HPDE6-E6E7 (cell line): ENCODE measurements at regions not wholly inside any gene's neighbourhood (a gene's known extent, or its start where the extent isn't known, plus 50 kb on each side); places are given as distances from the start of the nearest gene placed in this dataset.

Experiments used
- DNase-seq: peaks from one replicate; pipeline ENCODE4 v3.0.0; 2011; ENCODE audit warnings: missing footprints; ENCODE audit errors: extremely low spot score

DNA sequence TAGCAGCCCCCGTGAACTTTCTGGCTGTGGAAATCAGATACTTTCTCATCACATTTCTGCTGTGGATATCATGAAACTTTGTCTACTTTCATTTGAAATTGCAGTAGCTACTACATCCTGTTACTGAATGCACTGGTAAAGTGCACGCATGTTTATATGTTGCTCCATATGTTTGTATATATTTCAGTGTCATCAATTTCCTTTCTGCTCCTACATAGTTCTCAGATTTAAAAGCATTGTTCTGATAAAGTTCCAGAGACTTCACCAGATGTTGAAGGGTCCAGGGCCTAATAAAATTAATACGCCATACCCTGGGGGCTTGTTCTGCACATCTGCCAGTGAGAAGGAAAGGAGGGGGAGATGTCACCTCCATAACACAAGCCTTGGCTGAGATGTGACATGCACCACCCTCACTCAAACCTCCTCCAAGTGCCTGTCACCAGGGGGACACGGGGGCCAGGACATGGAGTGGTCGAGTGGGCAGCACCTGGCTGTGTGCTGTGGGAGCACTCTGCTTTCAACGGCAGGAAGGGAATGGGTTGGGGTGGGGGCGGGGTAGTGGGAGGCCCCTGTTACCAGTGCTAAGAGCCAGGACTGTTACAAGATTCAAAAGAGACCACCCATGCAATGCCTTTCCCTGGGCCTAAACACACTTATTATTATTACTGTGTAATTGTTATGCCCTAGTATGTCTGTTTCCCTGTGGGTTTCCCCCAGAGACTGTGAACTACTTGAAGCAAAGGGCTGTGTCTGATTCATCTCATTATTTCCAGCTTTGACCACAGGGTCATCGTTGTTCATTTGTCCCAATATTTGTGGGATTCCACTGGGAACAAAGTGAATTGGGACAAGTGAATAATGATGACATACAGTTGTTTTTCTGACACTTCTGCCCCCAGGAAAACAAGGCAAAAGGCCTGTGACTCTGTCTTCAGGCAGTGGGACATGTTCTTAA, 193.4 kb downstream of the FOXL1 start:
- no peak for DNase-seq

DNA sequence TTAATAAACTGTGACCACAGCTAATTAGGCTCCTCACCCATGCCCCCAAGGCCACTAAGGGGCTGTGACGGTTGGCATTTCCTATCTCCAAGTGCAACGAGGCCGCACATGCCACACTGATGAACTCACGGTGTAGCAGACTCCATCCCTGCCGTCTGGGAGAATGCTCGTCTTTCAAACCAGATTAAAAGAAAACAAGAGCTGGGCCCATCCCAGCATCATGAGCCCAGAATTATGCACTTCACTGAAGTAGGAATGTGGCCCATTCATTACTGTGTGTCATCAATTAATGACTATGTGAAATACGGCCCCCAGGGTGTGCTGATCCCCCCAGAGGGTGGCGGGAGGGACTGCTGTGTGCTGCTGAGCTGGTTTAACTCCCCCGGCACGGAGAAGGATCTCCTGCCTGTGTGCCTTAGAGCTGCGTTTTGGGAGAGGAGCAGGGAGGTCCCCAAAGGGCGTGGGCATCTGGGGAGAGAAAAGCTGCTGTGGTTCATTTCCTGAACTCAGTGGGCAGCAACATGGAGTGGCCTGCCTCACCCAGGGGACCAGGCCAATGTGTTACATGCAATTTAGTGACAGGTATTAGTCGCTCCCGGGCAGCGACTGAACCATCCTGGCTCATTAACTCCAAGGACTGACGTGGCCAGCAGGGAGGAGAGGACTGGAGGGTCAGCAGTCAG, 194.5 kb downstream of the FOXL1 start:
- DNase-seq = no peak

DNA sequence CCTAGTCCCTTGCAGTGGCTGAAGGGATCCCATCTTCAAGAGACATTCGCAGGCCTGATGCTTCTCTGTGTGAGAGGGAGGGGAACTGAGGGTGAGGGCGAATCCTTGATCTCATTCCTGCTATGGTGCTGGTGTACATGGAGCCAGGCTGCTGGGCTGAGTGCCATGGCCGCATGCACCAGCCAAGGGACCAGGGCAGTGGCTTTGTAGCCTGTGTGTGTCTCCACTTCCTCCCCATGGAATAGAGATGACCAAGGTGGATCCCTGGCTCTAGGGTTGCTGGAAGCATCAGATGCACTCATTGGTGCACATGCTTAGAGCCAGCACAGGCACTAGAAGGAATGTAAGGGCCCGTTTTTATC, 195.0 kb downstream of the FOXL1 start:
- DNase-seq = no peak

GRCh38 chr16:86774931-86775330, 196.6 kb downstream of the FOXL1 start:
- DNase-seq = no peak

GRCh38 chr16:86775511-86775921, 197.2 kb downstream of the FOXL1 start:
- DNase-seq = no peak

DNA sequence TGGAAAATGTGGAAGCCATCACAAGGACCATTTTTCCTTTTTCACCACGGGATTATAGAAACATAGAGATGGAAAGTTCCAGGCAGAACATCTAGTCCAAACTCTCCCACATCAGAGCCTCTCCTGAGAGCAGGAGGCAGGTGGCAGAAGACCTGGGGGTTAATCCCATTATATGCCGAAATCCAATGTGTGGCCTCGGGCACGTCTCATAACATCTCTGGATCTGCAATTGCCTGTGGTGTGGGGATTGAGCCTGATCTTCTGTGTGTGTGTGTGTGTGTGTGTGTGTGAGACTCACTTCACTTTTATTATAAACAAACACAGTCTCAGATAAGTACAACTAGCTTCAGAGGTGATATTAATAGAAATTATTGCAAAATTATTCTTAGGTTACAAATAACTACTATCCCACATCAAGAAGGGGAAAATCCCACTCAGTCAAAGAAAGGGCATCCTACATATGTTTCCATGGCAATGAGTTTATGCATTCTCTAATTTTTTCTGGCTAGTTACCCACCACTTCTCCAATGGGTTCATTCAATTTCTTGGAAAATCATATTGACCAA, 199.1 kb downstream of the FOXL1 start:
- DNase-seq = no peak

- no peak for DNase-seq
These were observed 199.9 kb downstream of the FOXL1 start for GRCh38 chr16:86778108-86778745.

DNA sequence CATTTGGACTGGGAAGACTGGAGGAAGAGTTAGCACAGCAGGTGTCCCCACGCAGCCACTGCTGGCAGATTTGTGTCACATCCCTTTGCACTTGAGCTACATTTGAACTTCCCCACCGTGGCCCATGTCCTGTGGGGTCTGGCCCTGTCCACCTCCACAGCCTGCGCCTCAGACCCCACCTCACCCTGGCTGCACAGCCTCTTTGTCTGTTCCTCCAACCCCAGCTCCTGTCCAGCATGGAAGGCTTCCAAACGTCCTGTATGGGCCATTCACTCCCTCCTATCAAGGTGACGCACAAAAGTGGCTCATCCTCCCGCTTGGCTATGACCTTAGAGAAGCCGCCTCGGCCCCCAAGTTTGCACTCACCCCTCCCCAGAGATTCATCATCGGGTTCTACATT, 200.6 kb downstream of the FOXL1 start:
- DNase-seq = no peak

- no peak for DNase-seq
These were observed 202.7 kb downstream of the FOXL1 start for GRCh38 chr16:86781046-86781445.

GRCh38 chr16:86783636-86784626, 205.6 kb downstream of the FOXL1 start:
- no peak for DNase-seq

- no peak for DNase-seq
These were observed 208.0 kb downstream of the FOXL1 start for GRCh38 chr16:86786338-86786737.

DNA sequence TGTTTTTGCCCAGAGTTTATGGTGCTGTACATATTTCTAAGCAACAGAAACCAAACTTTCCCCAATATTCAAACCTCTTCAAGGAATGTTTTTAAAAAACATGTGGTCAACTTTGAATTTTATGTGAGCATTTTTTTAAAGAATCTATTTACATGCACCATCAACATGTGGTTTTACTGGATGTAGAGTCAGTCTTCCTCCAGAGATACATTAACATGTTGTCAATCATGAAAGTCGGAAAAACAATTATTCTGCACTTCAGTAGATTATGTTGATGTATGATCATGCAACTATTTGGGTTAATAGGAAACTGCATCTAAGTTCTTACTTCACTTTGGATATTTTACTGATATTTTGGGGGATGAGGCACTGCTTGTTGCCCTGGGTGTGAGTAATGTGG, 208.6 kb downstream of the FOXL1 start:
- no peak for DNase-seq

GRCh38 chr16:86787538-86787937, 209.2 kb downstream of the FOXL1 start:
- no peak for DNase-seq

DNA sequence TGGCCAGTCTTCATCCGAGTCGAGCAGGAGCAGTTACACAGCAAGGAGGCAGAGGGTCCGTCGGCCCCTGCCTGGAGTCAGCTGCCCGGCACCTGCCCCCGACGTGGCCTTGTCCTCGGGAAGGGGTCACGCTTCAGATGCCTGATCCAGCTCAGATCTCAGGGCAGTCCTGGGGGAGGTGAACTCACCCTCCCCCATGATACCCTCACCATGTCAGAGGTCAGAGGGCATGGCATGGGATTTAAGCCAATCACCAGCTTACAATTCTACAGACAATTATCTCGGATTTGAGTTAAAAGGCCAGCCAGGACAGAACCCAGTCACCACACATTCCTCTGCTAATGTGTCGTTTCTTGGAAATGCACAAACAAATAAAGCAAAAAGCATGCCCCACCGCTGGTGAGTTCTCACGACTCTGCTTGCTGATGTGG, 211.3 kb downstream of the FOXL1 start:
- no peak for DNase-seq

DNA sequence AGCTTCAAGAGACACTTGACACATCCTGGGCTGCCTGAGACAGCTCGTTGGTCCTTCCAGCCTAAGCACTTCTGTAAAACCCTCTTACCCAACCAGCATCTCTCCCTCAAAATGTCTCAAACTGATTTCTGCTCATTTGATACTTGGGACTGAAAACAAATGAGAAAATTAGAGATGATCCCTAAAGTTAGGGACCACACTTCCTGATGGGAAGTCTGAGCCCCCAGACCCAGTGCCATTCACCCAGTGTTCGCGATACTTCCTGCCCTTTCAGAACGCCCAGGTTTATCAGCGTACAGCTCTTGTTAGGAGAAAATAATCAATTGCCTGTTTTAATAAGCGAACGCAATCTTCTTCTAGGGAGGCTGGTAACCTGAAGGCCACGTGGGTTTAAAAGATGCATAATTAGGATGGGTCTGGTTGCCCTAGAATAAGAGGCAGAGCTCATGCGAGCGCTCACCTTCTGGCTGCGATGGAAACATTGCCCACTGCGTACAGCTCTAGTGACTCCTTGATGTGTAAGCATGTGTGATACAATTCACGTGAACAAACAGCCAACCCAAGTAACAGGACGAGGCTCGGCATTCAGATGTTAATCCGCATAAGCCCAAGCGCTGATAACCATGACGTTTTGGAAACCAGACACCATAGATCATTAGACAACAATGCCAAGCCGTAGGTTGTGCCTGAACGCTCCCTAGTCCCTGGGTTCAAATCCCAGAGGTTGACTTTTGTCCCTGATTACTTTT, 213.1 kb downstream of the FOXL1 start:
- DNase-seq = no peak

GRCh38 chr16:86794216-86794864, 216.0 kb downstream of the FOXL1 start:
- DNase-seq = no peak

- no peak for DNase-seq
These were observed 219.4 kb downstream of the FOXL1 start for GRCh38 chr16:86797700-86798099.

DNA sequence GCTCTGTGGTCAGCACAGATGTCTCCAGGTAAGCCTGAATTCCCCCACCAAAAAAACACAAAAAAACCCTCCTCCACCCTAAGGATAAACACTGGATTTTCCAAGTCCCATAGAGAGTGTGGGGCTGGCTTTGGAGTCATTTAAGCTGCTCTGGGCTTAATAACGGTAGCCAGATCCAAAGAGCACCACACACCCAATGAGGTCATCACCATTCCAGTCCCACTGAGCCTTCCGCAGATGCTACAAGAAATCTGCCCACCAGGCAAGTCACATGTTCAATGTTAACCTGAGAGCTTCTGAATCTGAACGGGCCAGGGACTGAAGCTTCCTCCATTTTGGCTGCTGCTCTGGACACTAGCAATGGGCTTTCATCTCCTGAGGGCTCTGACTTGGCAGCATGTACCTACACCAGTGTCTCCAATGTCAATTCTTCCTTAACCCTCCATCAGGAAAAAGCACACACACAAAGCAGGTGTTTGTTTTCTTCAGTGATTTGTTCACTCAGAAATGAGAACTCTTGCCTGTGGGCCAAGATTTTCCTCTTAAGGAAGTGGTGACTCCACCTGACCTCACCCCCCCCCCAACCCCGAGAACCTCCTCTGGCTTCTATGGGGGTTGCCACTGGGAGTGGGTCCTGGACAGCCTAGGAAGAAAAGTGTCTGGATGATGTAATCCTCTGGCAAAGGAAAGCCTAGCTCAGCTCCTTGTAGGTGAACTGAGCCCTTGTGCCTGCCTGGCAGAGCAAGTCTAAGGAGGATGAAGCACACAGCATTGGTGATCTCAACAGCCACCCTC, 220.1 kb downstream of the FOXL1 start:
- DNase-seq = no peak

DNA sequence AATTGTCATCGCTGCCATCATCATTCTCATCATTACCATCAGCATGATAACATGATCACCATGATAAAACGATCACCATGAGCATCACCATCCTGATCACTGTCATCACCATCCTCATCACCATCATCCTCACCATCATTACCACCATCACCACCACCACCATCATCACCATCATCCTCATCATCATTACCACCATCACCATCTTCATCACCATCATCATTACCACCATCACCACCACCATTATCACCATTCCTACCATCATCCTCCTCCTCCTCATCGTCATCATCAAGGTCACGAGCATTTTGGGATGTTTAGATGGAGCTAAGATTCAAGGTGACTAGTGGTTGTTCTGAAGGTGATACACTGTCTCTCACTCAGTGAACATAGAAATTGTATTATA, 221.0 kb downstream of the FOXL1 start:
- no peak for DNase-seq
